HS-27A (cell line): ENCODE measurements at regions not wholly inside any gene's neighbourhood (a gene's known extent, or its start where the extent isn't known, plus 50 kb on each side); places are given as distances from the start of the nearest gene placed in this dataset.
"Not testable (repeated sequence)": the region's sequence is repeated elsewhere in the genome, so short reads cannot be mapped to it uniquely, and the experiment has no call there.

Experiments used
- DNase-seq: peaks from one replicate; pipeline ENCODE4 v3.0.0-alpha.2; 2012; ENCODE audit warnings: low read depth, missing footprints

DNA sequence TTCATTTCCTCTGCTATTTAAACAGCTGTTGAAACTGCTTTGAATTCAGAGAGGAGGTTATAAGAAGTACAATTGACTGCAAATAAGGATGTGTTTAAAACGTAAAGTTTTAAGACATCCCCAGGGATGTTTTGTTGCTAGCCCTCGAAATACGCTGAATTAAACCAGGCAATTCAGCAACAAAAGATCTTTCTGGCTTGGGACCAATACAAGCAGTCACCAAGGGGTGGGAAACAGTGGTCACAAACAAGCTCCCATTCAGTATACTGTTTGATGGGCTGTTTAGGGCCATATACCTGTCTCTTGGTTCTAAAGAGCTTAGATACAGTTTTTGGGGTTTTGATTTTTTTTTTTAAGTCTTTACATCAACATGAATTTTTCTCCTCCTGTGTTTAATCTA lies 446.3 kb upstream of the POT1 start:
- no peak for DNase-seq

DNA sequence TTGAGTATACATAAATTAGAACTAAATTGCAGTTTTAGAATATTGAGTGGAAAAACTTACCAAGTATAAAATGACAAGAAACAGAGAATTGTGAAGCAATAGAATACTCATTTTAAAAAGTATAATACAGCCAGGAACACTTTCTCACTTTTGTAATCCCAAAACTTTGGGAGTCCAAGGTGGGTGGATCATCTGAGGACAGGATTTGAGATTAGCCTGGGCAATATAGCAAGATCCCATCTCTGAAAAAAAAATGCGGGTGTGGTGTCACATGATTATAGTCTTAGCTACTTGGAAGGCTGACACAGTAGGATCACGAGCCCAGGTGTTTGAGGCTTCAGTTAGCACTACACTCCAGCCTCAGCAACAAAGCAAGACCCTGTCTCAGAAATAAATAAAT lies 440.9 kb upstream of the POT1 start:
- no peak for DNase-seq

- DNase-seq = no peak
Measured at GRCh38 chr7:125363873-125364272, 434.2 kb upstream of the POT1 start.

GRCh38 chr7:125358551-125359167 lies 429.0 kb upstream of the POT1 start:
- no peak for DNase-seq

DNA sequence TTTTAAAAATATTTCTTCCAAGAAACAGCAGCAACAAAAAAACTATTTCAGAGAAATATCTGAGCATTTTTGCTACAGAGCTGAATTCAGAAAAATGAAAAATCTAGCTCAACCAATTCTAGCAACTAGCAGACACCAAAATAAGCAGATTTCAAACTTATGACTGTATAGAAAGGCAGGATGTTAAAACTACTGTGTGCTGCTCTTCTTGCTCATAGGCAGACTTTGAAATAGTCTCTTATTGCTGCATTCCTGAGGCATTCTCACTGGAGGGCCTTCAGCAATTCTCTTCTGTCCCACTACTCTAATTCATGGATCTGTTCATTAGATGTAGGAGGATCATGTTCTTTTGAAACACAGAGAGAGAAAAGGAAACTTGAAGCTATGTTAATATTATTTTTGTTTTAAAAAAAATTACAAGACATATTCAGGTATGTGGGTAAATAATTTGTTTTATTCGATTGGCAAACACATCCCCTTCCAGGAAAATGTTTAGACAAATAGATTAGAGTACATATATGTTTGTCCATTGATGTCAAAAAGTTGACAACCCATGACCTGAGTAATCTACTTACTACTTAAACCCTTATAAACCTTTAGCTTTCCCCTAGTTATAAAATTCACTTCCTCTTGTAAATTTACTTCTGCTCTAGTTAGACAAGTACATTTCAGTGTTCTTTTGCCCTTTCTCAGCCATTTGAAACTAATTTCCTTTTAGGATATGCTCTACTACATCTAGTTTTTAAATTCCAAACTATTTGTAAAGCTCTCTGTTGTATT lies 428.2 kb upstream of the POT1 start:
- no peak for DNase-seq

DNA sequence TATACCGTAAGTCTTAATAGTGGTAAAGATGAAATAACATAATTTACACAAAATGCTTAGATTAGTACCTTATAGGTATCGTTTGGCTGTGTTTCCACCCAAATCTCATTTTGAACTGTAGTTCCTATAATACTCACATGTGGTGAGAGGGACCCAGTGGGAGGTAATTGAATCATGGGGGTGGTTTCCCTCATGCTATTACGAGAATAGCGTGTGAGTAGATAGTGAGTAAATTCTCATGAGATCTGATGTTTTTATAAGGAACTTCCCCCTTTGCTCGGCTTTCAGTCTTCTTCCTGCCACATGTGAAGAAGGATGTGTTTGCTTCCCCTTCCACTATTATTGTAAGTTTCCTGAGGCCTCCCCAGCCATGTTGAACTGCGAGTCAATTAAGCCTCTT lies 426.3 kb upstream of the POT1 start:
- DNase-seq = no peak

- DNase-seq = no peak
Measured at GRCh38 chr7:125347269-125347668, 417.6 kb upstream of the POT1 start.

DNA sequence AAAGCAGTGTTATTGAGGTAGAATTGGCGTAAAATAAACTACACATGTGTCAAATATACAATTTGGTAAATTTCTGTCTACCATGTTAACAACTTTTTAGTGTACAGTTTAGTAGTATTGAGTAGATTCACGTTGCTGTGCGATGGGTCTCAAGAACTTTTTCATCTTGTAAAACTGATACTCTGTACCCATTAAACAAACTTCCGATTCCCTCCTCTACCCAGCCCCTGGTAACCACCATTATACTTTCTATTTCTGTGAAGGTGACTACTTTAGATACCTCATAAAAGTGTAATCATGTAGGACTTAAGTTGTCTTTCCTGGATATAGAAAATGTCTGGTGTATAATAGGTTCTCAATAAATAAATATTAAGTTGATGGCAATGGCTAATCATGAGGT lies 408.5 kb upstream of the POT1 start:
- DNase-seq = no peak

DNA sequence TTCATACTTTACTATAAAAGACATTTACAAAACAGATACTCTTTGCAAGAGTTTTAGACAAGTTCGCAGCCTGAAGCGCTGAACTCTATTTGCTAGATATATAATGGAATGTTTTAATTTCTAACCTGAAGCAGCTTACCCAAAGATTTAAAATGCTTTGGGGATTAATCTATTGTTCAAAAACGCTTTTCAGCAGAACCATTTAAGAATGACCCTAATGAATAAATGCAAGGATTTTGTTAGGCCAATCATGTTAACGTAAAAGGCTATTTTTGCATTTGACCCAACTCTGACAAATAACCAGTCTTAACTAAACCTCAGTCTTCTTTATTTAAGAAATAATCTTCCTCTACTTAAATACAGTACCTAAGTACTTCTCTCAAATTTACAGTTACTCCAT lies 406.7 kb upstream of the POT1 start:
- DNase-seq = no peak

GRCh38 chr7:125326666-125327255 lies 397.1 kb upstream of the POT1 start:
- DNase-seq = no peak

GRCh38 chr7:125316466-125316865 lies 386.8 kb upstream of the POT1 start:
- DNase-seq = no peak

DNA sequence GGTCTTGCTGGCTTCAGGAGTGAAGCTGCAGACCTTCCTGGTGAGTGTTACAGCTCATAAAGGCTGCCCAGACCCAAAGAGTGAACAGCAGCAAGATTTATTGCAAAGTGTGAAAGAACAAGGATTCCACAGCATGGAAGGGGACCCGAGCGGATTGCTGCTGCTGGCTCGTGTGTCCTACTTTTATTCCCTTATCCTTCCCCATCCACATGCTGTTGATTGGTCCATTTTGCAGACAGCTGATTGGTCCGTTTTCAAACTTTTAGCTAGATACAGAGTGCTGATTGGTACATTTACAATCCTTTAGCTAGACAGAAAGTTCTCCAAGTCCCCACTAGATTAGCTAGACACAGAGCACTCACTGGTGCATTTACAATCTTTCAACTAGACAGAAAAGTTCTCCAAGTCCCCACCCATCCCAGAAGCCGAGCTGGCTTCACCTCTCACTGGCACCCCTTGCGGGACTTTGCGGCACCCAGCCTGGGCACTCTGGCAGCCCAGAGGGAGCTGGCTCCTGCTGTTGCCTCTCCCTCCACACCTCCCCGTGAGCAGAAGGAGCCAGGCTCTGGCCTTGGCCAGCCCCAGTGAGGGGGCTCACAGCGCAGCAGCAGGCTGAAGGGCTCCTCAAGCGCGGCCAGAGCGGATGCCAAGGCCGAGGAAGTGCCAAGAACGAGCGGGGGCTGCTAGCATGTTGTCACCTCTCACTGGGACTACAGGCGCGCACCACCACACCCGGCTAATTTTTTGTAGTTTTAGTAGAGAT lies 369.6 kb upstream of the POT1 start:
- DNase-seq = no peak

DNA sequence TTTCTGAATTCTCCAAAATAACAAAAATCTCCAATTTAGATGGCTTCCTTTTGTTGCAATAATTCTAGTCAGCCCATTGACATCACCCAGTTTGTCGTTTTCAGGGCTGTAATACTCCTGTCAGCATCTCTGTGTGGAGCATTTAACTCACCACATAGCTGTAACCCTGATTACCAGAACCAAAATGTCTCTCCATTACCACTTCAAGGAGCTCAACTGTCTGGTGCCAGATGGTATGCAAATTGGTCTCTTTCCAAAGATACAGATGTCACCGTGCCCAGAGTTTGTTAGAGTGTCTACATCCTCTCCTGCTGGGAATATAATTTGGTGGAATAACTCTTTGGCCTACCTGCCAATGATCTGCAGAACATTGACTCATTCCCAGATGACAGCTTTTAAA lies 350.3 kb upstream of the POT1 start:
- DNase-seq = no peak

- DNase-seq = no peak
Measured at GRCh38 chr7:125278318-125278717, 348.7 kb upstream of the POT1 start.

DNA sequence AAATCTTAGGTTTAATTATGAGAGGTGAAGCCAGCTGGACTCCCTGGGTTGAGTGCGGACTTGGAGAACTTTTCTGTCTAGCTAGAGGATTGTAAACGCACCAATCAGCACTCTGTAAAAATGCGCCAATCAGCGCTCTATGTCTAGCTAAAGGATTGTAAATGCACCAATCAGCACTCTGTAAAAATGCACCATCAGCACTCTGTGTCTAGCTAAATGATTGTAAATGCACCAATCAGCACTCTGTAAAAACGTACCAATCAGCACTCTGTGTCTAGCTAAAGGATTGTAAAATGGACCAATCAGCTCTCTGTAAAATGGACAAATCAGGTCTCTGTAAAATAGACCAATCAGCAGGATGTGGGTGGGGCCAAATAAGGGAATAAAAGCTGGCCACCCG lies 345.1 kb upstream of the POT1 start:
- DNase-seq = not testable (repeated sequence)

DNA sequence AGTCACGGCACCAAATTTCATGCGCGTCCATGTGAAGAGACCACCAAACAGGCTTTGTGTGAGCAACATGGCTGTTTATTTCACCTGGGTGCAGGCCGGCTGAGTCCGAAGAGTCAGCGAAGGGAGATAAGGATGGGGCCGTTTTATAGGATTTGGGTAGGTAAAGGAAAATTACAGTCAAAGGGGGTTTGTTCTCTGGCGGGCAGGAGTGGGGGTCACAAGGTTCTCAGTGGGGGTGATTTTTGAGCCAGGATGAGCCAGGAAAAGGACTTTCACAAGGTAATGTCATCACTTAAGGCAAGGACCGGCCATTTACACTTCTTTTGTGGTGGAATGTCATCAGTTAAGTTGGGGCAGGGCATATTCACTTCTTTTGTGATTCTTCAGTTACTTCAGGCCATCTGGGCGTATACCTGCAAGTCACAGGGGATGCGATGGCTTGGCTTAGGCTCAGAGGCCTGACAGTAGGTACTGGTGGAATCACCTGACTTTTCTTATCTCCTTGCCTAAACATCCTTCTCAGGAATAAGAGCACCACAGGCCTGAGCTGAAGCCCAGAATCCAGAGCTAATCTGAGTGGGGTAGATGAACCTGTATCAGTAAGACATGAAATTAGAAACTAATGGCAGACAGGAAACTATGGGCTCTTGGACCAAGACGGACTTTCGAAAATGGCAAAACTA lies 334.7 kb upstream of the POT1 start:
- not testable (repeated sequence) for DNase-seq

DNA sequence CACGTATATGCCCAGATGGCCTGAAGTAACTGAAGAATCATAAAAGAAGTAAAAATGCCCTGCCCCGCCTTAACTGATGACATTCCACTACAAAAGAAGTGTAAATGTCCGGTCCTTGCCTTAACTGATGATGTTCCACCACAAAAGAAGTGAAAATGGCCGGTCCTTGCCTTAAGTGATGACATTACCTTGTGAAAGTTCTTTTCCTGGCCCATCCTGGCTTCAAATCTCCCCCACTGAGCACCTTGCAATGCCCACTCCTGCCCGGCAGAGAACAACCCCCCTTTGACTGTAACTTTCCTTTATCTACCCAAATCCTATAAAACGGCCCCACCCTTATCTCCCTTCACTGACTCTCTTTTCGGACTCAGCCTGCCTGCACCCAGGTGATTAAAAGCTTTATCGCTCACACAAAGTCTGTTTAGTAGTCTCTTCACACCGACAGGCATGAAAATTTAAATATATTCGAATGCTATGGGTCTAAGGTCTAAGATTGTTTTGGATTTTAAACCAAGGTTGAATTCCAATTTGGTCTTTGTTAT lies 329.3 kb upstream of the POT1 start:
- not testable (repeated sequence) for DNase-seq

DNA sequence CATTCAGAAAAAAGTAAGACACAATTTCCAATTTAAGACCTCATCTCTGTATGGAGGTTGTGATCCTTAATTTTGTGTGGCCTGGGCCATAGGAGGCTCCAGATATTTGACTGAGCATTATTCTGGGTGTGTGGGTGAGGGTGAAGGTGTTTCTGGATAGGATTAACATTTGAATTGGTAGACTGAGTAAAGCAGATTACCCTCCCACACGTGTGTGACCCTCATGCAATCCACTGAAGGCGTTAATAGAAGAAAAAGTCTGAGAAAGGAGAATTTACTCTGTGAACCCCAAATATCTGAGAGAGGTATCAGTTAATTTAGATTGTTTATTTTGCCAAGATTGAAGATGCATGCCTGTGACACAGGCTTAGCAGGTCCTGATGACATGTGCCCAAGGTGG lies 328.0 kb upstream of the POT1 start:
- DNase-seq = no peak

GRCh38 chr7:125256446-125256845 lies 326.8 kb upstream of the POT1 start:
- no peak for DNase-seq

DNA sequence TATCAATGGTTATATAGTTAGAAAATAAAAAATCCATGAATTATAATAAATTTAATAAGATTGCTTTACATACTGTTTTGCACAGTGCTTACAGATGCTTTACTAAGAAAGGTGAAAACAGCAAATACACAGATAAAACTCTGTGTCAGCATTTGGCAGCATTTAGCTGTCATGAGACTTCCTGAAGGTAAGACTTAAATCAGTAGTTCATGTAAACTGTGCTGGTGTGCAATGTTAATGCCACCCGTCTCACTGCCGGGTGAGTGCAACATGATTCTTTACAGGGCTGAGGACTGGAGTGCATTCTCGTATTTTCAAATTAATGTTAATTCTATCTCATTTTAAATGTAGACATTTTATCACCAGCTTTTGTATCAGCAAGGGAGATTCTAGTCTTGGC lies 326.2 kb upstream of the POT1 start:
- no peak for DNase-seq

DNA sequence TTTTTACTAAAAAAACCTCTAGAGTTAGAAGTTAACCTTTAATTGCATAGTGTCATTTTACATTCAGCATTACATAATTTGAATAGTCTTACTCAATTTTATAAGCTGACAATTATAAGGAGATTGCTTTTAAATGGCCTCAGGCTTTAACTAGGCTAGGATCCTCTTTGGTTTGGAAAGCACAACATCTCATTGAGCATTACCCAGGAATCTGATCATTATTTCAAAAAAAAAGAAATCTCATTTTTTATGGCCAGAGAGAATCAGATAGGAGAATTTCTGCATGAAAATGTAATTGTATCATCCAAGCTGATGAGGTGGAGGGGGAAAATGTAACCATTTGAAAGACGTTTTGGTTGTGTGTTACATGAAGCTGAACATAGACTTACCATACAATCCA lies 324.9 kb upstream of the POT1 start:
- no peak for DNase-seq
